HG02678 (cell line): ENCODE measurements at regions not wholly inside any gene's neighbourhood (a gene's known extent, or its start where the extent isn't known, plus 50 kb on each side); places are given as distances from the start of the nearest gene placed in this dataset.

Experiments
- ATAC-seq: cut with Tn5 transposase; IDR thresholded peaks from one replicate; pipeline ENCODE4 v1.9.1; 2021; ENCODE audit warnings: mild to moderate bottlenecking, moderate library complexity; ENCODE audit not compliant: unreplicated experiment

- no peak for ATAC-seq
Observed at GRCh38 chrY:7261254-7261653, 349.7 kb upstream of the AMELY start.

- ATAC-seq, result no peak
Observed at GRCh38 chrY:7240101-7240500, 328.5 kb upstream of the AMELY start.

GRCh38 chrY:7211971-7212370 is 300.4 kb upstream of the AMELY start:
- no peak for ATAC-seq

- ATAC-seq, result no peak
Observed at GRCh38 chrY:7204456-7204855, 292.9 kb upstream of the AMELY start.

DNA sequence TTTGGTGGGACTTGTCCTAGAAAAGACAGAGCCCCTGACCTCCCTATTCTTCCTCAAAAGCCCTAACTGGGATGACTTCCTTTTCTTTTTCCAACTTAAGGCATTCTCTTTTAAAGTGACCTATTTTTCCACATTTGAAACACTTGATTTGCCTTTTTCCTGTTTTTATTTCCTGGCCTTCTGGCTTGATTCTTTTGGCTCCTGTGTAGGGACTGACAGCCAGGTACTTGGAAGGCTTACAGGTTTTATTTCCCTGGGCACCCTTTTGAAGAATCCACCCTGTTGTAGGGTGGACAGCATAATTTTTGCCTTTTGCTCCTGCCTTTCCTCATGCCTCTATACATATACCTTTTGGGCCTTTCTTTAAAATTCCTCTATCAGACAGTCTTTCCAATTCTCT is 271.0 kb upstream of the AMELY start:
- ATAC-seq, result no peak

DNA sequence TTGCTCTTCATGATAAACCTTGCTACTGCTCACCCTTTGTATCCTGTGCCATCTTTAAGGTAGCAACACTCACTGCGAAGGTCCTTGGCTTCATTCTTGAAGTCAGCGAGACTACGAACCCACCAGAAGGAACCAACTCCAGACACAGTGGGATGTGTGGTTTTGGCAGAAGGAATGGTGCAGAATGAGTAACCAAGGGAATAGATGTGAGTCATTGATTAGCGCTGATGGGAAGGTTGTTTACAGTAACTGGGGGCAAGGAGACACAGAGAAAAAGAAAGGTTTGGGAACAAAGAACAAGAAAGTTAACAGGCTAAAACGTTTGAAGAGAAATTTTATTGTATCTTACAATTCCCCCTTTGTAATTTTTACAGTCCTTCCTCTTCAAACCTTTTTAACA is 266.1 kb upstream of the AMELY start:
- no peak for ATAC-seq

DNA sequence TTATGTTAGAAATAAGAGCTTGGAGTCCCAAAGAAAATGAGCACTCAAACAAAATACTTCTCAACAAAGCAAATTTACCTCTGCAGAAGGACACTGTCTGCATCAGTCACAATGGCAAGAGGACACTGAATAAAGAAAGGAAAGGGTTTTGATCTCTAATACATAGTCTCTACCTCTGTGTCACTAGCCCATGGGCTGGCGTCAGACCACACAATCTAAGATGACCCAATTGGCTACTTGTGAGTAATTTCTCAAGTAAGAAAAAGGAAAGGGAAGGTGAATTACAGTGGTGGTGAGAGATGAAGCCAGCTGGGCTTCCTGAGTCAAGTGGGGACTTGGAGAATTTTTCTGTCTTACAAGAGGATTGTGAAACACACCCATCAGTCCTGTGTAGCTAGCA is 257.9 kb upstream of the AMELY start:
- ATAC-seq, result no peak

DNA sequence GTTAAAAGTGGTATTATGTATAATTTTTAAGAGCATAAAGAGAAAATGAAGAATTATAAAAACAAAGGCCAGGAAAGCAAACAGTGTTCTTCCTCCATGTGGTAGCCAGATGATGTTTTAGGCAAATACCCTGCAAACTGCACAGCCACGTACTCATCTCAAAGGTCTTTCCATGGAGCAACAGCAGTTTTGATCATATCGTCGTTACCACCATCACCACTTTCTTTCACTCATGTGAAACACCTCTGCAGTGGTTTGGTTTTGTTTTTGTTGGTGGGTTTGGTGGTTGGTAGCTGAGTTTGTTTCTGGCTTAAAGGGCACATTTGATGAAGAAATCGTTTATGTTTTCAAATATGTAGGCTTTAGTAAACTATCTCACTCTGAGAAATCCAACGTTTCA is 229.9 kb upstream of the AMELY start:
- no peak for ATAC-seq
